SU-DHL-6 (cell line): ENCODE measurements at regions not wholly inside any gene's neighbourhood (a gene's known extent, or its start where the extent isn't known, plus 50 kb on each side); places are given as distances from the start of the nearest gene placed in this dataset.

Experiments
- H2AFZ ChIP-seq: fragments of 200-600 bp; sonication (generic); 2 replicates; pipeline ENCODE4 v1.6.1; 2014; ENCODE audit warnings: low read depth, mild to moderate bottlenecking, moderate library complexity, mixed read lengths, antibody characterized with exemption, low read length; ENCODE audit not compliant: severe bottlenecking
- H3F3A ChIP-seq: fragments of 200-600 bp; shearing (Covaris generic); 2 replicates; pipeline ENCODE4 v1.6.0; 2016; ENCODE audit warnings: antibody characterized with exemption, mild to moderate bottlenecking; ENCODE audit not compliant: insufficient read depth
- H3K27ac ChIP-seq: fragments of 200-600 bp; sonication (generic); 2 replicates; pipeline ENCODE4 v1.5.1; 2016; ENCODE audit warnings: low read depth, mild to moderate bottlenecking, low read length, moderate library complexity, mixed read lengths
- H3K27me3 ChIP-seq: fragments of 200-600 bp; sonication (generic), shearing (Covaris generic); 2 replicates; pipeline ENCODE4 v1.6.0; 2014; ENCODE audit warnings: mild to moderate bottlenecking, low read length
- H3K36me3 ChIP-seq: fragments of 200-600 bp; sonication (generic); 2 replicates; pipeline ENCODE4 v1.6.1; 2014; ENCODE audit warnings: mild to moderate bottlenecking, low read length, mixed read lengths
- H3K4me2 ChIP-seq: fragments of 300-600, 200-600 bp; shearing (Covaris generic), sonication (generic); 2 replicates; pipeline ENCODE4 v1.6.0; 2014; ENCODE audit warnings: low read length, low read depth, mild to moderate bottlenecking; ENCODE audit not compliant: poor library complexity, severe bottlenecking
- H3K4me3 ChIP-seq: fragments of 200-600 bp; sonication (generic); 2 replicates; pipeline ENCODE4 v1.5.1; 2014; ENCODE audit warnings: antibody characterized with exemption, low read length, mild to moderate bottlenecking, mixed read lengths; ENCODE audit not compliant: insufficient read depth, poor library complexity, severe bottlenecking
- H3K79me2 ChIP-seq: fragments of 200-600 bp; sonication (generic); 2 replicates; pipeline ENCODE4 v1.6.1; 2014; ENCODE audit warnings: mild to moderate bottlenecking, low read length, moderate library complexity; ENCODE audit not compliant: insufficient read depth
- H3K9ac ChIP-seq: fragments of 200-600 bp; sonication (generic); 2 replicates; pipeline ENCODE4 v1.7.0; 2014; ENCODE audit warnings: mild to moderate bottlenecking, low read length
- H3K9me2 ChIP-seq: fragments of 200-600 bp; sonication (generic); replicated peaks from 2 replicates; pipeline ENCODE4 v1.6.1; 2014; ENCODE audit warnings: low read length; ENCODE audit not compliant: insufficient read depth
- H3K9me3 ChIP-seq: fragments of 200-600 bp; sonication (generic); 2 replicates; pipeline ENCODE4 v1.6.1; 2014; ENCODE audit warnings: low read length, mixed read lengths; ENCODE audit not compliant: insufficient read depth
- H4K20me1 ChIP-seq: fragments of 200-600 bp; sonication (generic); 2 replicates; pipeline ENCODE4 v1.6.1; 2014; ENCODE audit warnings: low read depth, mild to moderate bottlenecking, antibody characterized with exemption, low read length, moderate library complexity, mixed read lengths
- CTCF ChIP-seq: fragments of 200-600 bp; sonication (generic); IDR thresholded peaks from one replicate; pipeline ENCODE4 v1.5.1; 2017; ENCODE audit warnings: antibody characterized with exemption, mild to moderate bottlenecking, low read length, moderate library complexity; ENCODE audit not compliant: insufficient read depth, poor library complexity, severe bottlenecking
- EZH2phosphoT487 ChIP-seq: fragments of 200-600 bp; sonication (generic), shearing (Covaris generic); conservative IDR thresholded peaks from 2 replicates; pipeline ENCODE4 v1.6.1; 2018; ENCODE audit warnings: mild to moderate bottlenecking, antibody characterized with exemption, low read length, moderate library complexity, mixed read lengths

DNA sequence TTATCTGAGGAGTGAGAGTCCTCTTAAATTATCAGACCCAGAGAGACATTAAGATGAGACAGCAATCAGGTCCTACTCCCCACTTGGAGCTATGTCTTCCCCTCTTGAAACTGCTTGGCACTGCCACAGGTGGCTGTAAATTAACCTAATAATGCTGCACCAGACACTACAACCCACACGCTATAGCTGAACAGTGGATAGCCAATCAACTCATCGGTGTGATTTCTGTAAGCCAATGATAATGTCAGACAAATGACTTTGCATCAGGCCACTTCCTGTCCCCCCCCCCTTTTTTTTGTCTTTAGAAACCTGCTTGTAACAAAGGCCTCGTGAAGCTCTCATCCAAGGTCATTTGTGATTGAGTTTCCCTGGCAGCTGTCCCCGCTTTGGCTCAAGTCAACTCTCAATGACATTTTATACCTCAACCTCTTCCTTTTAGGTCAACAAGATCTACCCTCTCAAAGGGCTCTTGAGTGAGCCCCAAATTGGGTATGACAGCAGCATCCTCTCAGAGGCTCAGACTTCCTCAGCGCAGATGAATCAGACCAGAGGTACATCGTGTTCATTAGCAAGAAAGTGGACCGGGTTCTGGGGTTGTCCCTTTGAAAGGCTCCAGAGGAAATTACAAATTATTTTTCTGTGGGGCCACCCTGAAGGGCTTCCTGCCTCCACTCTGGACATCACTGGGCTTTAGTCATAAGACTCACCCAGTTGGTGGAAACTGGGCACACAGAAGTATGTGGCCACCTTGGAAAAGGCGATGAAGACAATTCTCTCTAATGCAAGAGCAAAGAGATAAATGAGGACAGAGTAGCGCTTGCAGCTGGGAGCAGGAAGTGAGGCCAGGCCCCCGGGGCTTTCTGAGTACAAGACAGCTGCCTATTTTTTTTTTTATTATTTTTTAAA is 73.6 kb downstream of the COPS8 start:
- Histone ChIP-seq H3K36me3 (no peaks in the 10 kb centered on the region), H3K27me3 (no peaks in the 10 kb centered on the region), H3K27ac (no peak overlapping the region), H3K4me3 (no peak overlapping the region), H3F3A (no peaks in the 10 kb centered on the region), H4K20me1 (no peaks in the 10 kb centered on the region), H3K79me2 (no peaks in the 10 kb centered on the region), H3K9me2 (no peaks in the 10 kb centered on the region), H3K9me3 (no peaks in the 10 kb centered on the region), H2AFZ (no peak overlapping the region), H3K4me2 (no peak overlapping the region), H3K9ac (no peak overlapping the region)
- TF ChIP-seq EZH2phosphoT487 = no peak
- TF ChIP-seq CTCF = no peak

DNA sequence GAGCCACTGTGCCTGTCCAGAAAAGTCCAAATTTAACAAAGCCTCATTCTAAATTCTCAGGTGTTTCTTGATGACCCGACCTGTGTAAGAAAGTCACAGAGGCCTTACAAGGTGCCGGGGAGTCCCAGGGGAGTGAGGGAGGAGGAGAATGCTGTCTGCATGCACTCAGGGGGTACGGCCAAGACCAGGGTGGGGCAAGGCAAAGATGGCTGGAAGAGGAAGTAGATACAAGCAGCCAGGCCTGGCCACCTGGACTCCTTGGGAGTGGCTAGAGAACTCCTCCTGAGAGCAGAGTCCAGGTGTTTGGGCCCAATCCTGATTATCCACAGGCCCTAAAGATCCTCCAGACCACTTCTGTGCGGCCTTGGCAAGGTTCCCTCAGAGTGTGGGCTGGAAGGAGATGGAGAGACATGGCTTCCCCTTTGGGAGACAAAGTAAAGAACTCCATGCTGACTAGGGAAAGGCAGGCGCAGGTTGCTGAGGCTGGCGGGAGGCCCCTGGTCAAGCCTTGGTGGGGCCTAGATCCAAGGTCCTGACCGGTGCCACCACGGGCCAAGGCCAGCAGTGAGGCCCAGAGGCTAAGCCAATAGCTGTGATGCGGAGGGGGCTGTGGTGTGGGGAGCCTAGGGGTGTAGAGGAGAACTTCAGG is 74.7 kb downstream of the COPS8 start:
- Histone ChIP-seq H3K9me2 (no peaks in the 10 kb centered on the region), H3K27ac (no peak overlapping the region), H3K9ac (no peak overlapping the region), H4K20me1 (no peaks in the 10 kb centered on the region), H3K9me3 (no peaks in the 10 kb centered on the region), H3F3A (no peaks in the 10 kb centered on the region), H3K4me2 (no peak overlapping the region), H3K27me3 (no peaks in the 10 kb centered on the region), H3K79me2 (no peaks in the 10 kb centered on the region), H3K4me3 (no peak overlapping the region), H2AFZ (no peak overlapping the region), H3K36me3 (no peaks in the 10 kb centered on the region)
- TF ChIP-seq EZH2phosphoT487 (no peak), CTCF (no peak)

DNA sequence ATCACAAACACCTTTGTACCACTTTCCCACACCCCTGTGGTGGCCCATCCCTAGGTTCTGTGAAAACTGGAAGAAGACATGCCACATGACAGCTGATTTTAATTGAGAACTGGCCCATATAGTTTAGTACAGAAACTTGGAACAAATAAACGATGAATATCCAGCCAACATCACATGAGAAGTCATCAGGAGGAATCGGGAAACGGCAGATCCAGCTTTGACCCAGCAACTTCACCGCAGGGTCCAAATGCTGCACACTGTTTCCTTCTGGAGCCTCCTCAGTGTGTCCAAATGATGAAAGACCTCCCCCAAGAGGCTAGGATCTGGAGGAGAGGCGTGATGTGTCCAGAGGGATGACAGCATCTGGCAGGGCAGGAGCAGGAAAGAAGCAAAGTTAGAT is 75.5 kb downstream of the COPS8 start:
- TF ChIP-seq CTCF = no peak
- TF ChIP-seq EZH2phosphoT487 = no peak
- H3K27me3 ChIP-seq = no peaks in the 10 kb centered on the region
- H3K4me2 ChIP-seq = no peak overlapping the region
- H3K9ac ChIP-seq = no peak overlapping the region
- no peaks in the 10 kb centered on the region for H3F3A ChIP-seq
- H3K27ac ChIP-seq = no peak overlapping the region
- no peak overlapping the region for H3K4me3 ChIP-seq
- H3K9me2 ChIP-seq = no peaks in the 10 kb centered on the region
- H4K20me1 ChIP-seq = no peaks in the 10 kb centered on the region
- H3K9me3 ChIP-seq = no peaks in the 10 kb centered on the region
- H2AFZ ChIP-seq = no peak overlapping the region
- no peaks in the 10 kb centered on the region for H3K79me2 ChIP-seq
- no peaks in the 10 kb centered on the region for H3K36me3 ChIP-seq
